ENCODE measurements at regions not wholly inside any gene's neighbourhood (a gene's known extent, or its start where the extent isn't known, plus 50 kb on each side); places are given as distances from the start of the nearest gene placed in this dataset.
"Not testable (repeated sequence)": the region's sequence is repeated elsewhere in the genome, so short reads cannot be mapped to it uniquely, and the experiment has no call there.

DNA sequence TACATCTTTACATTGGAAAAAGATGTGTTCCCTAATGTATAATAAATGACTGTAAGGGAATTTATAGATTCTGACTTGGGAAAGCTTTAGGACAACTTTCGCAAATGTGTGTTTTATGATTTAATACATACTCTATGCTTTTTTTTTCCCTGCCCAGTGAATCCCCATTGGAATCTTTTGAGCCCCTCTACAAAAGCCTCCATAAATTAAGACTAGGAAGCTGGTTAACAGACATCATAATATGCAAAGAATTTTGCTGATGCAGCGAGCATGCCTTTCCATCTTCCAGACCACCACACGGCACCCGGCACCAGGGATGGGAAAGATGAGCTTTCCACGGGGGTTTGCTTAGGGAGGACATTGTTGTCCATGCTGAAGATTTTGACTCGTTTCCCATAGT lies 156.1 kb upstream of the IVNS1ABP start:
- WGBS (ENCODE audit: insufficient coverage) = 83% methylated on average over 3 of the region's 6 CpGs
- H3K27me3 ChIP-seq (ENCODE audit: control insufficient read depth, insufficient read depth, low read length) = no peaks in the 10 kb centered on the region

DNA sequence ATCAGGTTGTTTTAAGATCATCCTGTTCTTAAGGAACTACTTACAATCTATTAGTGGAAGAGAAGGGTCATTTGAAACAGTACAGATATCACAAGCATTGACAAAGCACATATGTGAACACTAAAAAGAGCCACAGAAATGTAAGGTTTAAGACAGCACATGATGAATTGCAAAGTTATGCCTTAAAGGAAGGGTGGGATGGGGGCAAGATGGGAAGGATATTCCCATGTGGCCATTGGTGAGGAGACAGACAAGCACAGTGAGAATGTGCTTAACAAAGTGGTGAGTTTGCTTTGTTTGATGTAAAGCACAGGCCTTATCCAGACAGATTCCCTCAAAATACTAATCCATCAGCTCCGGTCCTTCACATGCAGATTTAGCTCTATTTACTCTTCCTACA lies 151.6 kb upstream of the IVNS1ABP start:
- Histone ChIP-seq H3K27ac (ENCODE audit: low read depth, low read length) (no peak overlapping the region), H3K36me3 (ENCODE audit: control insufficient read depth, insufficient read depth, low read length) (no peaks in the 10 kb centered on the region), H3K4me3 (ENCODE audit: low read depth, low read length) (no peak overlapping the region), H3K4me1 (ENCODE audit: control insufficient read depth, insufficient read depth, low read length) (no peaks in the 10 kb centered on the region), H3K27me3 (ENCODE audit: control insufficient read depth, insufficient read depth, low read length) (no peaks in the 10 kb centered on the region), H3K9me3 (ENCODE audit: control insufficient read depth, insufficient read depth, low read length) (no peaks in the 10 kb centered on the region)
- 80% methylated on average over 1 of the region's 1 CpG for WGBS (ENCODE audit: insufficient coverage)
- no peak for DNase-seq (ENCODE audit: low read depth in 4 of 6, low spot score in 6 of 6)

More for the DNA sequence above, 156.1 kb upstream of the IVNS1ABP start:
- DNase-seq (ENCODE audit: low read depth in 4 of 6, low spot score in 6 of 6) = no peak
- Histone ChIP-seq H3K9me3 (ENCODE audit: control insufficient read depth, insufficient read depth, low read length) (no peaks in the 10 kb centered on the region), H3K36me3 (ENCODE audit: control insufficient read depth, insufficient read depth, low read length) (no peaks in the 10 kb centered on the region), H3K4me3 (ENCODE audit: low read depth, low read length) (no peak overlapping the region), H3K4me1 (ENCODE audit: control insufficient read depth, insufficient read depth, low read length) (no peaks in the 10 kb centered on the region), H3K27ac (ENCODE audit: low read depth, low read length) (no peak overlapping the region)

DNA sequence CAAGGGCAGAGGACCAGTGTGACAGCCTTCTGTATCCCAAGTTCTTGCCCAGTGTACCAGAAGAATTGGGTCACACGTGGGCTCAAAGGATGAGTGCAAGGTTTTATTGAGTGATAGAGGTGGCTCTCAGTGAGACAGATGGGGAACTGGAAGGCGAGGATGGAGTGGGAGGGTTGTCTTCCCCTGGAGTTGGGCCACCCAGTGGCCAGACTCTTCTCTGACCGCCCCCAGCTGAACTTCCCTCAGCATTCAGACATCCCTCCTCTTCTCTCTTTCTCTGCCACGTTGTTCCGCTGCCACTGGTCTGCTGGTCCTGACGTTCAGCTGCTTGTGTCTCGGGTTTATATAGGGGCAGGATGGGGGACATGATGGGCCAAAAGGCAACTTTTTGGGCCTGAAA lies 150.1 kb upstream of the IVNS1ABP start:
- no peaks in the 10 kb centered on the region for H3K9me3 ChIP-seq (ENCODE audit: control insufficient read depth, insufficient read depth, low read length)
- DNase-seq (ENCODE audit: low read depth in 4 of 6, low spot score in 6 of 6) = no peak
- no peaks in the 10 kb centered on the region for H3K4me1 ChIP-seq (ENCODE audit: control insufficient read depth, insufficient read depth, low read length)
- H3K27me3 ChIP-seq (ENCODE audit: control insufficient read depth, insufficient read depth, low read length) = no peaks in the 10 kb centered on the region
- H3K4me3 ChIP-seq (ENCODE audit: low read depth, low read length) = no peak overlapping the region
- WGBS (ENCODE audit: insufficient coverage) = 100% methylated on average over 2 of the region's 7 CpGs
- no peaks in the 10 kb centered on the region for H3K36me3 ChIP-seq (ENCODE audit: control insufficient read depth, insufficient read depth, low read length)
- H3K27ac ChIP-seq (ENCODE audit: low read depth, low read length) = no peak overlapping the region

DNA sequence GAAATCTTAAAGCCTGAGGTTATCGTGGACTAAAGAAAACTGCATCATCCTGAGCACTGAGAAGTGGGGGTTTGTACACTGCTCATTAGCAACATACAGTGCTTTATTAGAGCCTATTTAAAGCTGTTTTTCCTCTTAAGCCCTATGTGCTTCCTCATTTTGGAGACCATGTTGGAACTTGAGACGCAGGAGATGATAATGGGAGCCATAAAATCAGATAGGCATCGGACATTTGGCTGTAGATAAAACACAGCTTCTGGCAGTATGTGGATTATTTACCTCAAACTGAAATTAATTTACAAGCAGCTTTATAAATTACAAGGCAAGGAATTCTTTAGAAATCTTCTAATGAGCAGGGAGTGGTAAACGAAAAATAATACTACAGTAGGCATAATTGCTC lies 147.7 kb upstream of the IVNS1ABP start:
- no CpG with 5 or more reads among the region's 4 CpGs for WGBS (ENCODE audit: insufficient coverage)
- Histone ChIP-seq H3K27me3 (ENCODE audit: control insufficient read depth, insufficient read depth, low read length) (no peaks in the 10 kb centered on the region), H3K9me3 (ENCODE audit: control insufficient read depth, insufficient read depth, low read length) (no peaks in the 10 kb centered on the region), H3K27ac (ENCODE audit: low read depth, low read length) (no peak overlapping the region), H3K4me3 (ENCODE audit: low read depth, low read length) (no peak overlapping the region), H3K4me1 (ENCODE audit: control insufficient read depth, insufficient read depth, low read length) (no peaks in the 10 kb centered on the region), H3K36me3 (ENCODE audit: control insufficient read depth, insufficient read depth, low read length) (no peaks in the 10 kb centered on the region)
- peak in 1 of 6 donors; percentile 33 for DNase-seq (ENCODE audit: low read depth in 4 of 6, low spot score in 6 of 6)

DNA sequence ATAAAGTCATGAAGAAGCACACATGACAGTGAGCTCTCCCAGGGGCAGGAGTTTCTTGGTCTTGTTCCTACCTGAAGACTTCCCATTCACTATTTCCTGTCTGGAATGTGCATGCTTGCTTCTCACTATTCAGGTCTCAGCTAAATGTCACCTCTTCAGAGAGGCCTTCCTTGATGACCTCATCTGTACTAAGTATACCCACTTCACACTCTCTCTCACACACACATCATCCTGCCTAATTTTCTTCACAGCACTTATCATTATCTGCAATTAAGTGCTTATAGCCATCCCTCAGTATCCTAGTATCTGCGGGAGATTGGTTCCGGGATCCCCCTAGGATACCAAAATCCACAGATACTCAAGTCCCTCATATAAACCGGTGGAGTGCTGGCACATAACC lies 146.4 kb upstream of the IVNS1ABP start:
- no peak overlapping the region for H3K4me3 ChIP-seq (ENCODE audit: low read depth, low read length)
- DNase-seq (ENCODE audit: low read depth in 4 of 6, low spot score in 6 of 6) = no peak
- H3K36me3 ChIP-seq (ENCODE audit: control insufficient read depth, insufficient read depth, low read length) = no peaks in the 10 kb centered on the region
- H3K9me3 ChIP-seq (ENCODE audit: control insufficient read depth, insufficient read depth, low read length) = no peaks in the 10 kb centered on the region
- H3K4me1 ChIP-seq (ENCODE audit: control insufficient read depth, insufficient read depth, low read length) = no peaks in the 10 kb centered on the region
- 84% methylated on average over 3 of the region's 3 CpGs for whole genome bisulfite sequencing (ENCODE audit: insufficient coverage)
- no peak overlapping the region for H3K27ac ChIP-seq (ENCODE audit: low read depth, low read length)
- H3K27me3 ChIP-seq (ENCODE audit: control insufficient read depth, insufficient read depth, low read length) = no peaks in the 10 kb centered on the region

DNA sequence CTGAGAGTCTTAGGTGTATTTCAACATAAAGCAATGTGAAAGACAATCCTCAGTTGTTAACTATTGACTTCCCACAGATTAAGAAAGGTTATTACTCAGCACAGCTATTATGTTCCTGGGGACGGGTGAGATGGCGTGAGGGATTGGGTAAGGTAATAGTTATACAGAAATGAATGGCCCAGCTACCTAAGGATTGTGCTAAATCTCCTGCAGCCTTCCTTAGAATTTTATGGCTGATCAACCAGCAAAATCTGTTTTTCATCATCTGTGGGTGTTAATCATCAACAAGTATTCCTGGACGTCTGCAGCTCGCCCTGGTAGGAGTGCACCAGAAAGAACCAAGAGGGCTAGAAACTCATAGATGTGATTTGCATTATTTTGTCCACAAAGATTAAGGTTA lies 146.0 kb upstream of the IVNS1ABP start:
- WGBS (ENCODE audit: insufficient coverage) = 90% methylated on average over 4 of the region's 4 CpGs
- H3K27ac ChIP-seq (ENCODE audit: low read depth, low read length) = no peak overlapping the region
- H3K4me3 ChIP-seq (ENCODE audit: low read depth, low read length) = no peak overlapping the region
- no peaks in the 10 kb centered on the region for H3K9me3 ChIP-seq (ENCODE audit: control insufficient read depth, insufficient read depth, low read length)
- H3K27me3 ChIP-seq (ENCODE audit: control insufficient read depth, insufficient read depth, low read length) = no peaks in the 10 kb centered on the region
- no peak for DNase-seq (ENCODE audit: low read depth in 4 of 6, low spot score in 6 of 6)
- H3K36me3 ChIP-seq (ENCODE audit: control insufficient read depth, insufficient read depth, low read length) = no peaks in the 10 kb centered on the region
- no peaks in the 10 kb centered on the region for H3K4me1 ChIP-seq (ENCODE audit: control insufficient read depth, insufficient read depth, low read length)

DNA sequence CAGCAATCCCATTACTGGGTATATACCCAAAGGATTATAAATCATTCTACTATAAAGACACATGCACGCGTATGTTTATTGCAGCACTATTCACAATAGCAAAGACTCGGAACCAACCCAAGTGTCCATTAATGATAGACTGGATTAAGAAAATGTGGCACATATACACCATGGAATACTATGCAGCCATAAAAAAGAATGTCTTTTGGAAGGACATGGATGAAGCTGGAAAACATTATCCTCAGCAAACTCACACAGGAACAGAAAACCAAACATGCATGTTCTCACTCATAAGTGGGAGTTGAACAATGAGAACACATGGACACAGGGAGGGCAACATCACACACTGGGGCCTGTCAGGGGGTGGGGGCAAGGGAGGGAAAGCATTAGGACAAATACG lies 143.7 kb upstream of the IVNS1ABP start:
- not testable (repeated sequence) for DNase-seq (ENCODE audit: low read depth in 4 of 6, low spot score in 6 of 6); H3K9me3 ChIP-seq (ENCODE audit: control insufficient read depth, insufficient read depth, low read length); H3K27ac ChIP-seq (ENCODE audit: low read depth, low read length); H3K36me3 ChIP-seq (ENCODE audit: control insufficient read depth, insufficient read depth, low read length); H3K27me3 ChIP-seq (ENCODE audit: control insufficient read depth, insufficient read depth, low read length); H3K4me1 ChIP-seq (ENCODE audit: control insufficient read depth, insufficient read depth, low read length); H3K4me3 ChIP-seq (ENCODE audit: low read depth, low read length)
- WGBS (ENCODE audit: insufficient coverage) = no CpG with 5 or more reads among the region's 4 CpGs

- H3K4me3 ChIP-seq (ENCODE audit: low read depth, low read length) = no peak overlapping the region
- no peaks in the 10 kb centered on the region for H3K36me3 ChIP-seq (ENCODE audit: control insufficient read depth, insufficient read depth, low read length)
- no peaks in the 10 kb centered on the region for H3K4me1 ChIP-seq (ENCODE audit: control insufficient read depth, insufficient read depth, low read length)
- 94% methylated on average over 2 of the region's 7 CpGs for WGBS (ENCODE audit: insufficient coverage)
- H3K27ac ChIP-seq (ENCODE audit: low read depth, low read length) = no peak overlapping the region
- no peaks in the 10 kb centered on the region for H3K27me3 ChIP-seq (ENCODE audit: control insufficient read depth, insufficient read depth, low read length)
- DNase-seq (ENCODE audit: low read depth in 4 of 6, low spot score in 6 of 6) = no peak
- H3K9me3 ChIP-seq (ENCODE audit: control insufficient read depth, insufficient read depth, low read length) = no peaks in the 10 kb centered on the region
Observed at GRCh38 chr1:185459141-185459540, 142.1 kb upstream of the IVNS1ABP start.

DNA sequence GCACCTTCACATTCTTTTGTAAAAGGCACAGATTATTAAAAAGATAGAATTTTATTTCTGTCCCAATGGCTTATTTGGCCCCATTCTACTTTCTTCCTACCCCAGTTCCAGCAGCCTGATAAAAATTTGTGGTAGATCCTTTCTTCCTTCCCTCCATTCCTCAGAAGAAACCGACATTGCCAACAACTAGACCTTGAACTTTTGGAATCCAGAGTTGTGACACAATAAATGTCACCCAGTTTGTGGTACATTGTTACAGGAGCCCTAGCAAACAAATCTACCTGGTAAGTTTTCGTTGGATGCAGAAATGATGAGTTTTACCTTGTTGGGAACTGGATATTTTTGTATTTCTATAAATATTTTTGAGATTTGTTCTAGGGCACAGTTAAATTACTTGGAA lies 141.6 kb upstream of the IVNS1ABP start:
- H3K4me3 ChIP-seq (ENCODE audit: low read depth, low read length) = no peak overlapping the region
- WGBS (ENCODE audit: insufficient coverage) = 100% methylated on average over 1 of the region's 2 CpGs
- DNase-seq (ENCODE audit: low read depth in 4 of 6, low spot score in 6 of 6) = no peak

DNA sequence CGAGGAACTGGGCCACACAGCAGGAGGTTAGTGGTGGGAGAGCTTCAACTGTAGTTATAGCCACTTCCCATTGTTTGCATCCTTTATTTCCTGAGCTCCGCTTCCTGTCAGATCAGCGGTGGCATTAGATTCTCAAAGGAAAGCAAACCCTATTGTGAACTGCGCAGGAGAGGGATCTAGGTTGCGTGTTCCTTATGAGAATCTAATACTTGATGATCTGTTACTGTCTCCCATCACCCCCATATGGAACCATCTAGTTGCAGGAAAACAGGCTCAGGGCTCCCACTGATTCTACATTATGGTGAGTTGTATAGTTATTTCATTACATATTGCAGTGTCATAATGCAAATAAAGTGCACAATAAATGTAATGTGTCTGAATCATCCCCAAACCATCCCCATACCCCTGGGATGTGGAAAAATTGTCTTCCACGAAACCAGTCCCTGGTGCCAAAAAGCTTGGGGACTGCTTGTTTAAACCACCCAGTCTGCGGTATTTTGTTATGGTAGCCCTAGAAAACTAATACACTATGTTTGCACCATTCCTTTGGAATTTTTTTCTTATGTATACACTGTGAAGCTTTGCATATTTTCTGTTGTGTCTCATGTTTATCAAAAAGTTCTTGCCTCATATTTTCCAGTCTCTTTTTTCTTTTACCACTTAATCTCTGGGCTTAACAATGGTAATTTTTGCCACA lies 136.6 kb upstream of the IVNS1ABP start:
- H3K4me1 ChIP-seq (ENCODE audit: control insufficient read depth, insufficient read depth, low read length) = no peaks in the 10 kb centered on the region
- no peak for DNase-seq (ENCODE audit: low read depth in 4 of 6, low spot score in 6 of 6)
- no peaks in the 10 kb centered on the region for H3K36me3 ChIP-seq (ENCODE audit: control insufficient read depth, insufficient read depth, low read length)
- H3K4me3 ChIP-seq (ENCODE audit: low read depth, low read length) = no peak overlapping the region
- WGBS (ENCODE audit: insufficient coverage) = 67% methylated on average over 1 of the region's 7 CpGs
- no peaks in the 10 kb centered on the region for H3K27me3 ChIP-seq (ENCODE audit: control insufficient read depth, insufficient read depth, low read length)
- H3K9me3 ChIP-seq (ENCODE audit: control insufficient read depth, insufficient read depth, low read length) = no peaks in the 10 kb centered on the region
- H3K27ac ChIP-seq (ENCODE audit: low read depth, low read length) = no peak overlapping the region

More for the DNA sequence above, 141.6 kb upstream of the IVNS1ABP start:
- H3K4me1 ChIP-seq (ENCODE audit: control insufficient read depth, insufficient read depth, low read length) = no peaks in the 10 kb centered on the region
- no peaks in the 10 kb centered on the region for H3K36me3 ChIP-seq (ENCODE audit: control insufficient read depth, insufficient read depth, low read length)
- no peaks in the 10 kb centered on the region for H3K27me3 ChIP-seq (ENCODE audit: control insufficient read depth, insufficient read depth, low read length)
- H3K9me3 ChIP-seq (ENCODE audit: control insufficient read depth, insufficient read depth, low read length) = no peaks in the 10 kb centered on the region
- H3K27ac ChIP-seq (ENCODE audit: low read depth, low read length) = no peak overlapping the region

Measured in spinal cord (tissue), 9 donors.